GM18499 (cell line): ENCODE measurements at regions not wholly inside any gene's neighbourhood (a gene's known extent, or its start where the extent isn't known, plus 50 kb on each side); places are given as distances from the start of the nearest gene placed in this dataset.

Source experiments
- ATAC-seq: cut with Tn5 transposase; IDR thresholded peaks from one replicate; pipeline ENCODE4 v1.9.1; 2021; ENCODE audit warnings: moderate number of reproducible peaks; ENCODE audit not compliant: insufficient read depth, unreplicated experiment

DNA sequence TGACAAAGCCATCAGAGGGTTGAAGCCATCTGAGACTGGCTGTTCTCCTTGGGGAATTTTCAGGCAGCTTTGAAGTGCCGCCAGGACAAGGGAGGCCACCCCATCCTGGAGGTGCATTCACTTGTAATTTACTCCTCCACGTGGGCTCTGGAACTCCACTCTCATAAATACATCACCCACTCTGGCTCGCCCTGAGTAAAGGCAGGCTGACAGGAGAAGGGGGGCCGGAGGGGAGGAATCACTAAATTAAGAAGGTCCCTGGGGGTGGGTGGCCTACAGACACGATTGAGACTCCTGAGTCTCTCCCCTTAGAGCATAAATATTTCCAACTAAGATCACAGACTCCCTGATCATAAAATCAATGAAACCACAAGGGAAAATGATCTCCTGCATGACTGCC lies 56.3 kb upstream of the HNF1B start:
- ATAC-seq = no peak

GRCh38 chr17:37797206-37797605 lies 52.3 kb upstream of the HNF1B start:
- no peak for ATAC-seq

DNA sequence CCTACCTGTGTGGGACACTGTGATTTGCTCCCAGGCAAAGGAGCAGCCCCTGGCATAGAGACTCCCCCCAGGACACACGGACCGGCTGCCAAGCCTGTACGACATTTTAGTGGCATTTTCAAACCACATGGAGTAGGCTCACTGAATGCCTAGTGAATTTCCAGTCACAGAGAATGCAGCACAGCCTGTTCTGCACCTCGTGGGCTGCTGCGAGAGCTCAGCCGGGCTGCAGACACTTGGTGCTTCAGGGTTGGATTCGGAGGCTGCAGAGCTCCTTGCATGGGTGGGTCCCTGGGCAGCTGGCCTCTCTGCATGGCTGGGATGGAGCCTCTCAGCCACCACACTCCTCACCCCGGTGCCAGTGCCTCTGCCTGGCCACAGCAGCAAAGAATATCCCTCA lies 51.2 kb upstream of the HNF1B start:
- ATAC-seq = no peak
